GM19035 (cell line): ENCODE measurements at regions not wholly inside any gene's neighbourhood (a gene's known extent, or its start where the extent isn't known, plus 50 kb on each side); places are given as distances from the start of the nearest gene placed in this dataset.
"Not testable (repeated sequence)": the region's sequence is repeated elsewhere in the genome, so short reads cannot be mapped to it uniquely, and the experiment has no call there.

Source experiments
- ATAC-seq: cut with Tn5 transposase; IDR thresholded peaks from one replicate; pipeline ENCODE4 v1.9.1; 2021; ENCODE audit not compliant: unreplicated experiment

GRCh38 chr14:84410344-84410743 is 1119.6 kb upstream of the FLRT2 start:
- no peak for ATAC-seq

GRCh38 chr14:84420221-84420620 is 1109.7 kb upstream of the FLRT2 start:
- no peak for ATAC-seq

- ATAC-seq, result no peak
Observed at GRCh38 chr14:84421621-84422020, 1108.3 kb upstream of the FLRT2 start.

- no peak for ATAC-seq
Observed at GRCh38 chr14:84425968-84426367, 1104.0 kb upstream of the FLRT2 start.

- no peak for ATAC-seq
Observed at GRCh38 chr14:84432676-84433075, 1097.3 kb upstream of the FLRT2 start.

- ATAC-seq, result no peak
Observed at GRCh38 chr14:84433961-84434360, 1096.0 kb upstream of the FLRT2 start.

DNA sequence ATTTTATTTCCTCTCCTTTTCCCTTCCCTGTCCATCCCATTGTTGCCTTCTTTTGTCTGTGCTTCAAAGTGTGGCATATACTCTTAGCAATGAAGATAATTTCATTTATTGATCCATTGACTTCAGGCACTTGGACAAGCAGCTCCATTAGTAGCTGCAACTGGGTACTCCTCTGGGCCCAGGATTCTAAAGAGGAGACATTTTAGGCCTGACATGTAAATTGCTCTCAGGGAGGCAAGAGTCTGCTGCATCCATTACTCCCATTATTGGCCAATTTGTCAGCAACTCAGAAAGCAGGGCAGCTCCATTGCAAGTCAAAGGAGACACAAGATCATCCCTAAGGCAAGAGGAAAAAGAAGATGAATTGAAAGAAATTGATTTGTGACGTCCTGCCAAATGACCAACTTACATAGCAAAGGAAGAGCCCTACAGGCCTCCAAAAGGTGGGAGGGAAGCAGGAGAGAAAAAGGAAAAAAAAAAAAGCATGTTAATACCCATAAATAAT is 1094.1 kb upstream of the FLRT2 start:
- ATAC-seq, result no peak

DNA sequence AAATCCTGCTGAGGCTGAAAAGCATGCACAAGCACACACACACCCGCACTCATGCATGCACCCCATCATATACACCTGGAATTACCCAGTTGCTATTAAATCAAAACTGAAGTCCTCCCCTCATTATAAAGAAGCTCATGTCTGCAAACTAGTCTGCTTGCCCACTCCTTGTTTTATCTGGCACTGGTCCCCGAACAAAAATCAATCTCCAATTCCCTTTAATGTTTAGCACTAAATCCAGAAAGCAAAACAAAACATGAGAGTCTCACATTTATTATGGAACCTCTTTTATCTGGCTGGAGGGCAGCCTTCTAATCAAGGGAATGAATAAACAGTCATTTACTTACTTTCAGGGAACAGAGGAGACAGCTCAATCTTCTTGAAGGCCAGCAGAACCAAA is 1093.4 kb upstream of the FLRT2 start:
- no peak for ATAC-seq

DNA sequence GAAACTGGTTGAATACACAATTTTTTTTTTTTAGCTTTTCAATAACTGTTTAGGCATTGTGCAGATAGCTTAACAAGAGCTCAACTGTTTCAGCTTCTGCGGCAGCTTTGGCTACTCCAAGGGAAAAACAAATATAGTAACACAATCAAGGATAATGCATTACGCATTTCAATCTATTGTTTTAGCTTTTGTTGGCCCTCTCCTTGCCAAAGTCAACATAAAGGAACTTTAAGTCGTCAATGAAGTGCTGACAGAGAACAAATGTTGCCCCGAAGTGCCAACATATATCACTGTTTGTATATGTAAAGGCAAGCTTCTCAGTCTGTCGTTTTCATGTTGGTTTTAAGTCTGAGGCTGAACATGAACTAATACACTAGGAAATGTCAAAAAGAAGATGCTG is 1087.4 kb upstream of the FLRT2 start:
- ATAC-seq, result no peak

DNA sequence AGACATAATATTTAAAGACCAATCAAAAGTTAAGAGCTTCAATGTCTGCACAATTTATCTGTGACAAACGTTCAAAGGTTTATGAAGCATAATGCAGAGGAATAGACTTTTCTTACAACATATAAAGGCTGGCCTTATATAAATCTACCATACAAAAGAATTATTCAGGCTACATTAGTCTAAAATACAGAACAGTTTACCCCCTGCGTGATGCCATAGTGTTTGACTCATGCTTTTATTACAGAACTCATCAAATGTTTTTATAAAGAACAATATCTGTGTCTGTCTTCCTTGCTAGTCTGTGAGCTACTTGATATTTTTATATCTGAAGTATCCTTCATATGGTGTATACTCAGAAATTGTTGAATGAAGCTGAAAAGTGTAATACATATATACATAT is 1084.5 kb upstream of the FLRT2 start:
- ATAC-seq, result no peak

DNA sequence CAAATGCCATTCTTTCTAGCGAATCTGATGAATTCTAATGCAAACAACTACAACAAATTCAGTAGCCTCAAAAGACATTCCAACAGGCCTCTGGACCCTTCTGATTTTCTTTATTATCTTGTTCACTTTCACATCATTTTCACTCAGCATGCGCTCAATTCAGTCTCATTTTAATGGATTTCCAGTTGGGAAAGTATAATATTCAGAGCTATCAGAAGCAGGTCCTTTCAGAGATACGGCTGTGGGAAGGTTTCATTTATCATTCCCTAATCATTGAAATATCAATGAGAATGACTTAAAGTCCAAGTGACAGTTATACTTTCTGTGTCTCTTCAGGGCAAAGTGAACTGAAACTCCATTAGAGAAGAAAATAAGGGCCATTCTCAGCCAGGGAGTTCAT is 1083.7 kb upstream of the FLRT2 start:
- no peak for ATAC-seq

GRCh38 chr14:84453307-84453950 is 1076.5 kb upstream of the FLRT2 start:
- no peak for ATAC-seq

GRCh38 chr14:84454114-84454513 is 1075.8 kb upstream of the FLRT2 start:
- ATAC-seq, result no peak

GRCh38 chr14:84456946-84457345 is 1073.0 kb upstream of the FLRT2 start:
- ATAC-seq, result no peak

DNA sequence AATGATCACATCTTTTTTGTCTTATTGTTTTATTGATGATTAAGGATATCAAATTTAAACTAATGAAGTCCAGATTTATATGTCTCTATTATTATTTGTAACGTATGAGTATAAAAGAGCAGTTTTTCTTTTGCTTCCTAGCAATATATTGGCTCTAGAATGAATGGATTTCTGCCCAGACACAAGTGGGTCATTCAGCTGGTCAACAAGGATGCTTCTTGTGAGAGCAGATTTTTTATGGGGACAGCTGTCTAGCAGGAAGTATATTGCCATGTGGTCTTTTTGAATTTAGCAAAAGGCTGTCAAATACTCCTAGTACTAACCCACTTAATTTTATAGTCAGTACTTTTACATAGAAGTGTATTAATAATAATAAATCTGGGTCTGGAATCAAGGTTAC is 1071.1 kb upstream of the FLRT2 start:
- no peak for ATAC-seq

DNA sequence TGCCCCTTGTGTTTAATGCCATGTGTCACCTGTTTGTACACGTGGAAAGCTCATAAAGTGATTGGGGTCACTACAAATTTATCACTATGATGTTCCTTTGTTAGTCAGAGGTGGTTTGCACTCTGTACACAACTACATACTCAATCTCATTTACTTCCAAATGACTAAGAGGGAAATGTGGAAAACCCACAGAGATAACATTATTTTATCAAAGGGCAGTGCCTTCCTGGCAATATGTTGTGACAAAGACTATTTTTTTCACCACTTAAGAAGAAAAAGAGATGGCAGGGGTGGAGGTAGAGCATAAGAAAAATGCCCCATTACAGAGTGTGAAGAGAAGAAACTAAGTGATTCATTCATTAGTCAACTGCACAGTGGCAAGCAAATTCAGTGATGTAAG is 1064.1 kb upstream of the FLRT2 start:
- no peak for ATAC-seq

- ATAC-seq, result no peak
Observed at GRCh38 chr14:84468153-84468552, 1061.8 kb upstream of the FLRT2 start.

DNA sequence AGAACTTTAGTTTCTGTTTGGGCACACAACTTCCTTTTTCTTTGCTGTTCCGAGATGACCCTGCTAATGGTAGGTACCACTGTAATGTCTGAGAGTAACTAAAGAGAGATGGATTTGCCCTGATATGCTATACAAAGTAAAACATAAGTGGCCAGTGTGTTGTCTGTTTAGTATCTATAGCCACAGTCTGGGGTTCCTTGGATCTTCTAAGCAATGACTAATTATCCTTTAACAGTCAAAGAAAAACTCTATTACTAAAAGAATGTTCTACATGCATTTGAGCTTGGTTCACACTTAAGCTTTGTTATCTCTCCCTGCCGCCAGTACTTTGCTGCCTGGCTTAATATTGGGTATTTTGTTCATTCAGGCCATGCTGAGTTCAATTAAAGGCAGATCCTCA is 1051.9 kb upstream of the FLRT2 start:
- ATAC-seq, result no peak

- no peak for ATAC-seq
Observed at GRCh38 chr14:84482256-84483071, 1047.5 kb upstream of the FLRT2 start.

DNA sequence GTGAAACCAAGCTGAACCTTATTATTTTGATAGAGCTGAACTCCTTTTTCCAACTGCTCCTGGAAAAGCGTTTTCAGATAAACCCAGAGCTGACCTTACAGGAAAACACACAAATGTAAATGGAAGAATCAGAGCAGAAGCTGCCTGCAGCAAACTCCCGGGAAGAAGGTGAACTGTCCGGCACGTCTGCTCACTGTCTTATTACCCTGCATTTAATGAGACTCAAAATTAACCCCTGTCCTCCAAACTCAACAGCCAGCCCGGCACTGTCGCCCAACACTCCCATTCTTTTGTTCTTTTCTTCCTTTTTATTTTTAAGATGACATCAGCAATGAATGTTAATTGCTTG is 1046.9 kb upstream of the FLRT2 start:
- no peak for ATAC-seq

- ATAC-seq, result not testable (repeated sequence)
Observed at GRCh38 chr14:84484243-84484642, 1045.7 kb upstream of the FLRT2 start.

DNA sequence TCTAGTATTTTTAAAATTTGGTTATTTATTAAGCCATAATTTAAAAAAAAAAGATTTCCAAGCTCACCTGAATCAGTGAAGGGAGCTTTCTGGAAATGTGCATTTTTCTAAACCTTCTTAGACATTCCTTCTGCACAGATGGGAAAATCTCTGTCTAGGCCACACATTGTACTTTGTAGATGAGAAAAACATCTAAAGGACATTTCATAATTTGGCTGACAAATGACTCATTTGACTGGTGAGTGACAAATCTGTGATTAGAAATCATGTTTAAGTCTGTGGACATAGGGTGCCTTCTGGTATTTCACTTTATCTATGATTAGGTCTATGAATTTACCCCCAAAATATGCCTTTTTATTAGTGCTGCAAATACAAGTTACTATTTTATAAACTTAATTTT is 1044.9 kb upstream of the FLRT2 start:
- ATAC-seq, result no peak

DNA sequence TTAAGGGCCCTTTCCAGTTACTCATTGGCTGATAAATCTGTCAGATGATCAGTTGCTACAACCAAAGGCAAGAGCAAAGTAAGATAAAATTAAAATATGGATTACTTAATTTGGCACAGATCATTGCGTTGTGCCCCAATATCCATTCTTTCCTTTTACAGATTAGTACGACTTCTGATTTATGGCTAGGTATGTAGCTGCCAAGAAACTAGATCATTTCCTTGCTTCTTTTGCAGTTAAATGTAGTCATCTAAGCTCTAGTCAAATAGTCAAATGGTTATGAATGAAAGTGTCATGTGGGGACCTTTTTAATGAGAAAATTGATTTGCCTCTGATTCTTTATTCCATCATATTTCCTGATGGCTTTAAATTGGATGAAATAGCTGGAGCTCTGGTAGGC is 1039.9 kb upstream of the FLRT2 start:
- no peak for ATAC-seq
